H9 (cell line): ENCODE measurements at regions not wholly inside any gene's neighbourhood (a gene's known extent, or its start where the extent isn't known, plus 50 kb on each side); places are given as distances from the start of the nearest gene placed in this dataset.

Source experiments
- DNase-seq: peaks from one replicate; pipeline ENCODE4 v3.0.0-alpha.2; 2017
- H2AFZ ChIP-seq: one replicate; pipeline ENCODE4 v1.6.1; 2013; ENCODE audit warnings: mild to moderate bottlenecking, low read length, control low read depth, moderate library complexity
- H2AK5ac ChIP-seq: 2 replicates; pipeline ENCODE4 v1.6.1; 2013; ENCODE audit warnings: low read length, control low read depth, mixed read lengths; ENCODE audit not compliant: insufficient read length
- H2BK120ac ChIP-seq: one replicate; pipeline ENCODE4 v1.6.1; 2013; ENCODE audit warnings: low read depth, mild to moderate bottlenecking, low read length, control low read depth, inconsistent platforms; ENCODE audit not compliant: poor library complexity, severe bottlenecking
- H2BK12ac ChIP-seq: 2 replicates; pipeline ENCODE4 v1.6.1; 2013; ENCODE audit warnings: low read length, control low read depth, mixed read lengths, low read depth; ENCODE audit not compliant: insufficient read length
- H2BK15ac ChIP-seq: 2 replicates; pipeline ENCODE4 v1.6.1; 2013; ENCODE audit warnings: low read depth, low read length, control low read depth
- H2BK20ac ChIP-seq: one replicate; pipeline ENCODE4 v1.6.1; 2013; ENCODE audit warnings: low read depth, mild to moderate bottlenecking, low read length, control low read depth, inconsistent platforms; ENCODE audit not compliant: poor library complexity, severe bottlenecking
- H2BK5ac ChIP-seq: 2 replicates; pipeline ENCODE4 v1.6.1; 2013; ENCODE audit warnings: low read length, control low read depth, mixed read lengths; ENCODE audit not compliant: insufficient read length
- H3K14ac ChIP-seq: 2 replicates; pipeline ENCODE4 v1.6.1; 2013; ENCODE audit warnings: low read length, control low read depth; ENCODE audit not compliant: insufficient read depth
- H3K18ac ChIP-seq: 2 replicates; pipeline ENCODE4 v1.6.1; 2013; ENCODE audit warnings: low read depth, mild to moderate bottlenecking, mixed read lengths, low read length, control low read depth; ENCODE audit not compliant: insufficient read length
- H3K23ac ChIP-seq: 2 replicates; pipeline ENCODE4 v1.6.1; 2013; ENCODE audit warnings: low read length, control low read depth, mixed read lengths, low read depth; ENCODE audit not compliant: insufficient read length
- H3K23me2 ChIP-seq: 2 replicates; pipeline ENCODE4 v1.6.1; 2013; ENCODE audit warnings: low read depth, mild to moderate bottlenecking, mixed read lengths, low read length, control low read depth; ENCODE audit not compliant: insufficient read length, poor library complexity, severe bottlenecking
- H3K27ac ChIP-seq: 2 replicates; pipeline ENCODE4 v1.5.1; 2013; ENCODE audit warnings: low read length, control low read depth, mixed read lengths, low read depth; ENCODE audit not compliant: insufficient read length
- H3K27me3 ChIP-seq: 2 replicates; pipeline ENCODE4 v1.6.1; 2013; ENCODE audit warnings: low read length, control low read depth, inconsistent platforms; ENCODE audit not compliant: insufficient read depth
- H3K4ac ChIP-seq: 2 replicates; pipeline ENCODE4 v1.6.1; 2013; ENCODE audit warnings: low read depth, mild to moderate bottlenecking, control low read depth, inconsistent platforms, low read length, moderate library complexity
- H3K4me1 ChIP-seq: 2 replicates; pipeline ENCODE4 v1.6.1; 2013; ENCODE audit warnings: low read length, control low read depth, inconsistent platforms; ENCODE audit not compliant: insufficient read depth
- H3K4me2 ChIP-seq: 2 replicates; pipeline ENCODE4 v1.6.1; 2013; ENCODE audit warnings: low read length, control low read depth, mixed read lengths; ENCODE audit not compliant: insufficient read length, insufficient read depth
- H3K56ac ChIP-seq: 2 replicates; pipeline ENCODE4 v1.6.1; 2013; ENCODE audit warnings: low read depth, mild to moderate bottlenecking, mixed read lengths, low read length, control low read depth; ENCODE audit not compliant: insufficient read length
- H3K79me1 ChIP-seq: 2 replicates; pipeline ENCODE4 v1.6.1; 2013; ENCODE audit warnings: low read depth, mild to moderate bottlenecking, moderate library complexity, low read length, control low read depth, inconsistent platforms; ENCODE audit not compliant: insufficient read depth, poor library complexity, severe bottlenecking
- H3K79me2 ChIP-seq: 2 replicates; pipeline ENCODE4 v1.6.1; 2013; ENCODE audit warnings: low read length, control low read depth, inconsistent platforms; ENCODE audit not compliant: insufficient read depth
- H3K9ac ChIP-seq: 2 replicates; pipeline ENCODE4 v1.6.1; 2013; ENCODE audit warnings: low read length, control low read depth, mixed read lengths; ENCODE audit not compliant: insufficient read length; ENCODE audit errors: extremely low read depth
- H3K9me3 ChIP-seq: one replicate; pipeline ENCODE4 v1.6.1; 2013; ENCODE audit warnings: low read depth, low read length, inconsistent platforms; ENCODE audit not compliant: control insufficient read depth
- H3T11ph ChIP-seq: one replicate; pipeline ENCODE4 v1.6.1; 2013; ENCODE audit warnings: mild to moderate bottlenecking, low read length, control low read depth, inconsistent platforms
- H4K20me1 ChIP-seq: one replicate; pipeline ENCODE4 v1.6.1; 2013; ENCODE audit not compliant: control insufficient read depth, insufficient read length, insufficient read depth
- H4K5ac ChIP-seq: 2 replicates; pipeline ENCODE4 v1.6.1; 2013; ENCODE audit warnings: low read depth, mild to moderate bottlenecking, mixed read lengths, low read length, control low read depth; ENCODE audit not compliant: insufficient read length
- H4K8ac ChIP-seq: replicated peaks from 2 replicates; pipeline ENCODE4 v1.6.1; 2013; ENCODE audit warnings: low read length, control low read depth, mixed read lengths, low read depth; ENCODE audit not compliant: insufficient read length
- H4K91ac ChIP-seq: 2 replicates; pipeline ENCODE4 v1.6.1; 2013; ENCODE audit warnings: low read depth, mild to moderate bottlenecking, moderate library complexity, mixed read lengths, low read length, control low read depth; ENCODE audit not compliant: insufficient read length
- H3K27ac Mint-ChIP-seq, 3 experiments: 2 replicates in 2 of 3; 3 replicates in 1 of 3; pipeline ENCODE4 v1.8.0; 2020 to 2021; ENCODE audit warnings: mixed read lengths in 3 of 3, mild to moderate bottlenecking in 1 of 3, moderate library complexity in 1 of 3
- H3K27me3 Mint-ChIP-seq: 2 replicates; pipeline ENCODE4 v1.8.0; 2021; ENCODE audit warnings: low read depth, mild to moderate bottlenecking, moderate library complexity, mixed read lengths
- H3K36me3 Mint-ChIP-seq, 3 experiments: 2 replicates in 2 of 3; 3 replicates in 1 of 3; pipeline ENCODE4 v1.8.0; 2020 to 2021; ENCODE audit warnings: low read depth in 3 of 3, mixed read lengths in 3 of 3; ENCODE audit not compliant: insufficient read depth in 1 of 3
- H3K4me1 Mint-ChIP-seq, 2 experiments: 2 replicates each; pipeline ENCODE4 v1.8.0; 2020; ENCODE audit warnings: mixed read lengths in 2 of 2
- H3K4me3 Mint-ChIP-seq, 2 experiments: 2 replicates in 1 of 2; 3 replicates in 1 of 2; pipeline ENCODE4 v1.8.0; 2020 to 2021; ENCODE audit warnings: mild to moderate bottlenecking in 2 of 2, mixed read lengths in 2 of 2, moderate library complexity in 1 of 2
- H3K9me3 Mint-ChIP-seq, 2 experiments: 2 replicates in 1 of 2; 3 replicates in 1 of 2; pipeline ENCODE4 v1.8.0; 2020; ENCODE audit warnings: mild to moderate bottlenecking in 2 of 2, mixed read lengths in 2 of 2, moderate library complexity in 1 of 2
- CTCF ChIP-seq: fragments of 200-600 bp; sonication (generic); conservative IDR thresholded peaks from 3 replicates; pipeline ENCODE4 v1.8.0; 2021; ENCODE audit warnings: antibody characterized with exemption, mild to moderate bottlenecking
- WGBS: extraction: QIAGEN DNeasy Blood & Tissue Kit; methylation state at CpG from one replicate; pipeline ENCODE4 v1.1.7; 2013; ENCODE audit warnings: missing lambda C conversion rate, low lambda C conversion rate, mixed read lengths; ENCODE audit not compliant: insufficient read length; ENCODE audit errors: extremely low coverage; 5-methylcytosine and 5-hydroxymethylcytosine counted together

- H4K91ac ChIP-seq, result no peak overlapping the region
- DNase-seq, result peak; percentile 31
- H2BK15ac ChIP-seq, result no peak overlapping the region
- no peaks in the 10 kb centered on the region for H3K23me2 ChIP-seq
- H3K9me3 ChIP-seq, result no peaks in the 10 kb centered on the region
- Mint-ChIP-seq H3K4me1 (peaks cover 40 to 44% of the 10 kb centered on the region in 2 experiments), H3K36me3 (no peaks in the 10 kb centered on the region; a peak in 1 of 7 replicates), H3K9me3 (peaks cover 0 to 3% of the 10 kb centered on the region in 2 experiments; a peak in 2 of 5 replicates), H3K27ac (no peak overlapping the region; a peak in 1 of 7 replicates), H3K27me3 (peaks cover 6% of the 10 kb centered on the region), H3K4me3 (no peak overlapping the region)
- no peak overlapping the region for H3K23ac ChIP-seq
- no peak overlapping the region for H2BK120ac ChIP-seq
- H3K9ac ChIP-seq, result no peak overlapping the region
- no peak overlapping the region for H4K8ac ChIP-seq
- H2BK20ac ChIP-seq, result no peak overlapping the region
- no peak overlapping the region for H2AFZ ChIP-seq
- no peaks in the 10 kb centered on the region for H3K79me2 ChIP-seq
- H4K20me1 ChIP-seq, result no peaks in the 10 kb centered on the region
- H3K4ac ChIP-seq, result no peak overlapping the region
- H2AK5ac ChIP-seq, result no peak overlapping the region
- H2BK12ac ChIP-seq, result no peak overlapping the region
- H3K56ac ChIP-seq, result no peak overlapping the region
- WGBS, result no CpG with 5 or more reads among the region's 1 CpG
- no peak overlapping the region for H3K4me2 ChIP-seq
- H3K27me3 ChIP-seq, result no peaks in the 10 kb centered on the region
- H3K79me1 ChIP-seq, result no peaks in the 10 kb centered on the region
- H3K27ac ChIP-seq, result no peak overlapping the region
- H3T11ph ChIP-seq, result no peak overlapping the region
- H3K14ac ChIP-seq, result no peak overlapping the region
- H4K5ac ChIP-seq, result no peak overlapping the region
- TF ChIP-seq CTCF, result no peak
- H3K18ac ChIP-seq, result no peak overlapping the region
- H3K4me1 ChIP-seq, result peaks cover 4% of the 10 kb centered on the region; the same call in 1 of the 2 replicates
- no peak overlapping the region for H2BK5ac ChIP-seq
These were observed 1076.7 kb upstream of the PIK3C3 start for GRCh38 chr18:40878371-40878770.
